GM12801 (cell line): ENCODE measurements at regions not wholly inside any gene's neighbourhood (a gene's known extent, or its start where the extent isn't known, plus 50 kb on each side); places are given as distances from the start of the nearest gene placed in this dataset.

Source experiments
- TF ChIP-seq, protein P1 (sequence below): IDR thresholded peaks from one replicate; pipeline ENCODE4 v1.5.1; 2011; ENCODE audit warnings: control low read depth; ENCODE audit not compliant: insufficient read length; ENCODE audit errors: extremely low read depth

DNA sequence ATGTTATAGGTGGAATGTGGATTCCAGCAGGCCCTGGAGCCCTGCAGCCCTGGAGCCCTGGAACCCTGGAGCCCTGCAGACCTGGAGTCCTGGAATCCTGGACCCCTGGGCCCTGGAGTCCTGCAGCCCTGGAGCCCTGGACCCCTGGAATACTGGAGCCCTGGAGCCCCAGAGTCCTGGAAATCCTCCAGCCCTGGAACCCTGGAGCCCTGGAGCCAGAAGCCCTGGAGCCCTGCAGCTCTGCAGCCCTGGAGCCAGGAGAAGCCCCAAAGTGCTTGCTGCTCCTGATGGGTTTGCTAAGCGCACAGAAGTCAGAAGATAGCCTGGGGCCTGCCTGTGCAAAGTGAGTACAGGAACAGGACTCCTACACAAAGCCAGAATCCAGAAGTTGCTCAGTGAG lies 223.1 kb upstream of the PDE10A start:
- TF ChIP-seq, protein P1, sequence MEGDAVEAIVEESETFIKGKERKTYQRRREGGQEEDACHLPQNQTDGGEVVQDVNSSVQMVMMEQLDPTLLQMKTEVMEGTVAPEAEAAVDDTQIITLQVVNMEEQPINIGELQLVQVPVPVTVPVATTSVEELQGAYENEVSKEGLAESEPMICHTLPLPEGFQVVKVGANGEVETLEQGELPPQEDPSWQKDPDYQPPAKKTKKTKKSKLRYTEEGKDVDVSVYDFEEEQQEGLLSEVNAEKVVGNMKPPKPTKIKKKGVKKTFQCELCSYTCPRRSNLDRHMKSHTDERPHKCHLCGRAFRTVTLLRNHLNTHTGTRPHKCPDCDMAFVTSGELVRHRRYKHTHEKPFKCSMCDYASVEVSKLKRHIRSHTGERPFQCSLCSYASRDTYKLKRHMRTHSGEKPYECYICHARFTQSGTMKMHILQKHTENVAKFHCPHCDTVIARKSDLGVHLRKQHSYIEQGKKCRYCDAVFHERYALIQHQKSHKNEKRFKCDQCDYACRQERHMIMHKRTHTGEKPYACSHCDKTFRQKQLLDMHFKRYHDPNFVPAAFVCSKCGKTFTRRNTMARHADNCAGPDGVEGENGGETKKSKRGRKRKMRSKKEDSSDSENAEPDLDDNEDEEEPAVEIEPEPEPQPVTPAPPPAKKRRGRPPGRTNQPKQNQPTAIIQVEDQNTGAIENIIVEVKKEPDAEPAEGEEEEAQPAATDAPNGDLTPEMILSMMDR = no peak

DNA sequence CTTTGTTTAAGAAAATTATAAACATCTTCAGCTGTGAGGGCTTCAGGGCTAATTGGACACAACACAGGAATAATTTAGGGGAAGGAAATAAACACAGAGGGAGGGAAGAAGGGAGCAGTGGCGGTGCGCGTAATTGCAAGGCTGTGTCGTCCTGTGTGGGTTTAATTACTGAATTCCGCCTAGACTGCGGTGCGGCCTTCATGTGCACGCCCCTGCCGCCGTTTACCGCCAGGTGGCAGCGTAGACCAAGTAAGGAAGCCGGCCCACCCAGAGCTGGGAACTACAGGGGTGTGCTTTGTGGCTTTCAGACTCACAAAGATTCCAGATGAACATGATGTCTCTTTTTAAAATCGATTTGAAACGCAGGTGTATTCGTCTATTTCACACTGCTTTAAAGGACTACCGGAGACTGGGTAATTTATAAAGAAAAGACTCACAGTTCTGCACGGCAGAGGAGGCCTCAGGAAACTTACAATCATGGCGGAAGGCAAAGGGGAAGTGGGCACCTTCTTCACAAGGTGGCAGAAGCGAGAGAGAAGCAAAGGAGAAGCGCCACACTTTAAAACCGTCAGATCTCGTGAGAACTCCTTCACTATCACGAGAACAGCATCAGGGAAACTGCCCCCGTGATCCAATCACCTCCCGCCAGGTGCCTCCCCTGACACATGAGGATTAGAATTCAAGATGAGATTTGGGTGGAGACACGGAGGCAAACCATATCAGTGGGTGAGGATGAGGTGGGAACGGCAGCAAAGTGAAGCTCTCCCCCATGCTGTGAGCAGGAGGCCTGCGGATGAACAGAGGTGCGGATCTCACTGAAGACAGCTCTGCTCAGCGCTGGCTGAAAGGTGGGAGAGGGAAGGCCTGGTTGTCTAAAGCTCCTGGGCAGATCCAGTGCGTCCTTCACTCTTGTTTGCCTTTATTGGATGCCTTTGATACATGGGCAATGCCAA lies 222.0 kb upstream of the PDE10A start:
- TF ChIP-seq, protein P1 = no peak

DNA sequence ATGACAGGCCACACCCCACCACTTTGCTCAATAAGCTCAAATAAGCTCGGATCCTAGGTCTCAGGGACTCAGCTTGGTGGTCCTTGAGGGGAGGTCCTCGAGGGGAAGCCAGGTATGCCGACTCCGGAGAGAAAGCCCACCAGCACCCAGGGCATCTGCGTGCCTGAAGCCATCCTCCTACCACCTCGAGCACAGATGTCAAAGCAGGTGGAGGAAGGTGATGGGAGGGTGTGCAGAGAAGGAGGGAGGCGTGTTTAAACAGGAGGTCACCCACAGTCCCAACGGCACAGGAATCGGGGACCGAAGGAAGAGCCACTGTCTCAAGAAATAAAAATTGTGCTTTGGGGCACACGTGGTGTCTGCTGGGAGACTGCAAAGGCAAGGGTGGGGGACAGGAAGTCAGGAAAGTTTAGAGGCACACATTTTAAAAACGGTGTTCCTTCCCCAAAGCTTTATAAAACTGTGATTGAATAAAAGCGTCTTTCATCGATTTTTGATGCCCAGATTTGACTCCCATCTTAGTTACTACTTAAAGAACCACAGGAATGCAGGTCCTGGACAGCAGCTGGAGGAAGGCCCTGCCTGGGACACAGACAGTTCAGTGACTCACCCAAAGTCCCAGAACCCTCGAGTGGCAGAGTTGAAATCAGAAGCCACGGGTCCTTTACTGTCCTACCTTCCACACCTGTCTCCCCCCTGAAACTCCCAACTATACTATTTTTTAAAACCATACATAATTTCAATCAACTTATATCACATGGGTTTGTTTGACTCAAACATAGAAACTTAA lies 221.0 kb upstream of the PDE10A start:
- TF ChIP-seq, protein P1 = no peak

DNA sequence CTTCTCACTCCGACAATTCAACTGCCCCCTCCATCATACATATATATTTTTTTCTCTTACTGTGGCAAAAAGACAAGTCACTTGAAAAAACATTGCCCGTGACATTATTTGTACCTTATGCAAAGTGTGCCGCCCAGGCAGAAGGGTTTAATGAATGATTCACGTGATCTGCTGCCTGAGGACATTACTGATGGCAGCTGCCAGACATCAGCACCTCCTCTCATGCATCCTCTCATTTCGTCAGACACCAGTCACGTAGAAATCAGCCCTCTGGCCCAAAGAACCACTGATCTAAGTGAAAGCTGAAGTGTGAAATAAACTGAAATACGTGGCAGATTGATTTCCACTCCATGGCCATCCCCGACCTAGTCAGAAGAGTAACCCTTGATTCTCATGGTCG lies 218.8 kb upstream of the PDE10A start:
- TF ChIP-seq, protein P1 = no peak

DNA sequence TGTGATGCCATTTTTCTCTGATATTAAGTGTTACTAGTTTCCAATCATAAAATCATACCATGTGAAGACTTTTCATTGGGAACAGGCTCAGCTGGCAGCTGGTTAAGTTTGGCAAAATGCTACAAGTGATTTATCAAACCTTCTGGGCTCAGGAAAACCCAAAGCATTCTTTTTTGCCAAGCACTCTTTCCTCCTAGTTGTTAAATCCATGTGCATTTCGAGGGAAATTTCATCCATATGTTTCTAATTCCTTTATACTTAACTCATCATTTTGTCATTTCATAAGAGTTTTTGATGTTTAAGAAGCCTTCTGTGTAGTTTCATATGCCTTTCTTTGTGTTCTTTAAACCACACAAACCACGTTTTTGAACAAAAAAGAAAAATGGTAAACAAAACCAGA lies 217.6 kb upstream of the PDE10A start:
- TF ChIP-seq, protein P1 = no peak

DNA sequence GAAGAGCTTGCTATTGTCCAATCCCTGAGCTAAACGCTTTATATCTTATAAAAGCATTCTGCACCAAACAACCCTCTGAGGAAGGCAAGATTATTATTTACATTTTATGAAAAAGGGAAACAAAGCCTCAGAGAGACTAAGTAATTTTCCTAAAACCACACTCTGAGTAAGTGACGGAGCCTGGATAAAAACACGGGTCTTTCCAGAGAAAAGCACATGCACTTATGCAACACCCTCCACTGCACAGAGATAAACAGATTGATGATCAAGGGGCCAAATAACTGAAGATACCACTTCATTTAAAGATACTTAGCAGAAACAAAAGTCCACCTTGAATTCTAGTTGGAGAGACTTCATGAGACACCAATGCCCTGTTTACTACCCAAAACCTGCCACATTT lies 214.7 kb upstream of the PDE10A start:
- TF ChIP-seq, protein P1 = no peak

DNA sequence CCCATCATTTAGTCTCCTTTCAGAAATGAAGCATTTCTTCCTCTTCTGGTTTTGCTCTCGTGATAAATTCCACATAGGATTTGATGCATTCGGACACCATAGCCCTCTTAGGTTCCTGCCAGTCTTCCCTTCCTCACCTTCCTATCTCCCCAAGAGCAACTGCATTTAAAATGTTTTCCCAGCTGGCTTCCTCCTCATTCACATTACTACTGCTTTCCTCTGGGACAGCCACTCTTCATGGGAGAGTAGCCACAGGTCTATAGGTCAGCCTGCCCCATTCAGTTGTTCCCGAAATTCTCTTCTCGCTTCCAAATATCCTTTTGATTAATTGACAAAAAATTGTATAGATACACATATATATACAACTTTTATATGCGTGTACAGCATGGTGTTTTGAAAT lies 214.2 kb upstream of the PDE10A start:
- TF ChIP-seq, protein P1 = no peak
